GM23248 (cell line): ENCODE measurements at regions not wholly inside any gene's neighbourhood (a gene's known extent, or its start where the extent isn't known, plus 50 kb on each side); places are given as distances from the start of the nearest gene placed in this dataset.

Experiments used
- DNase-seq: peaks from one replicate; pipeline ENCODE4 v3.0.0-alpha.2; 2015
- H2AFZ ChIP-seq: fragments of 200-600 bp; sonication (generic); 2 replicates; pipeline ENCODE4 v1.6.1; 2016; ENCODE audit warnings: antibody characterized with exemption
- H3F3A ChIP-seq: fragments of 200-600 bp; sonication (generic); 2 replicates; pipeline ENCODE4 v1.6.1; 2016; ENCODE audit warnings: mild to moderate bottlenecking, antibody characterized with exemption, mixed run types; ENCODE audit not compliant: insufficient read depth
- H3K27ac ChIP-seq: fragments of 200-600 bp; sonication (generic); 2 replicates; pipeline ENCODE4 v1.5.1; 2016; ENCODE audit warnings: mild to moderate bottlenecking
- H3K27me3 ChIP-seq: fragments of 200-600 bp; sonication (generic); replicated peaks from 2 replicates; pipeline ENCODE4 v1.6.1; 2016; ENCODE audit warnings: mild to moderate bottlenecking; ENCODE audit not compliant: insufficient read depth
- H3K36me3 ChIP-seq: fragments of 200-600 bp; sonication (generic); 2 replicates; pipeline ENCODE4 v1.6.1; 2016; ENCODE audit warnings: low read depth, mild to moderate bottlenecking
- H3K4me1 ChIP-seq: fragments of 200-600 bp; sonication (generic); 2 replicates; pipeline ENCODE4 v1.6.1; 2016; ENCODE audit warnings: mild to moderate bottlenecking; ENCODE audit not compliant: insufficient read depth
- H3K4me2 ChIP-seq: fragments of 200-600 bp; sonication (generic); one replicate; pipeline ENCODE4 v1.6.1; 2016; ENCODE audit warnings: mild to moderate bottlenecking; ENCODE audit not compliant: unreplicated experiment
- H3K4me3 ChIP-seq: fragments of 200-600 bp; sonication (generic); 2 replicates; pipeline ENCODE4 v1.5.1; 2016; ENCODE audit warnings: mild to moderate bottlenecking
- H3K79me2 ChIP-seq: fragments of 200-600 bp; sonication (generic); 2 replicates; pipeline ENCODE4 v1.6.1; 2016; ENCODE audit warnings: mild to moderate bottlenecking; ENCODE audit not compliant: insufficient read depth
- H3K9ac ChIP-seq: fragments of 200-600 bp; sonication (generic); 2 replicates; pipeline ENCODE4 v1.6.1; 2016; ENCODE audit warnings: mild to moderate bottlenecking
- H3K9me2 ChIP-seq: fragments of 200-600 bp; sonication (generic); 2 replicates; pipeline ENCODE4 v1.6.1; 2016; ENCODE audit warnings: mixed run types, mild to moderate bottlenecking, moderate library complexity; ENCODE audit not compliant: insufficient read depth
- H3K9me3 ChIP-seq: fragments of 200-600 bp; sonication (generic); one replicate; pipeline ENCODE4 v1.6.1; 2017; ENCODE audit warnings: low read depth
- H4K20me1 ChIP-seq: fragments of 200-600 bp; sonication (generic); 2 replicates; pipeline ENCODE4 v1.6.0; 2016; ENCODE audit not compliant: insufficient read depth
- EZH2 ChIP-seq: fragments of 200-600 bp; sonication (generic); IDR thresholded peaks from 2 replicates; pipeline ENCODE4 v1.6.1; 2018; ENCODE audit warnings: antibody characterized with exemption, mild to moderate bottlenecking; ENCODE audit not compliant: insufficient read depth, poor library complexity, severe bottlenecking
- EZH2phosphoT487 ChIP-seq: fragments of 200-600 bp; sonication (generic); IDR thresholded peaks from 2 replicates; pipeline ENCODE4 v1.6.1; 2018; ENCODE audit warnings: antibody characterized with exemption, moderate library complexity, mild to moderate bottlenecking, low read depth; ENCODE audit not compliant: insufficient read depth
- WGBS, 2 experiments: methylation state at CpG; one replicate each; pipeline ENCODE4 v1.1.6; 2015 to 2017; ENCODE audit warnings: low lambda C conversion rate in 2 of 2, low coverage in 1 of 2; ENCODE audit errors: missing lambda C conversion rate in 2 of 2; 5-methylcytosine and 5-hydroxymethylcytosine counted together
- in situ Hi-C: fragments of 300-500 bp; cut with MboI; formaldehyde crosslinking; loops from 2 replicates; pipeline ENCODE4 v1.15.0; 2020

- no peak overlapping the region for H3K27ac ChIP-seq
- peak; percentile 32 for DNase-seq
Observed at GRCh38 chr14:29262979-29263378, 496.4 kb downstream of the FOXG1 start.

GRCh38 chr14:29264865-29265264 lies 498.3 kb downstream of the FOXG1 start:
- Histone ChIP-seq H3K4me1 (peaks cover 16% of the 10 kb centered on the region), H3K36me3 (no peaks in the 10 kb centered on the region), H3K27ac (no peak overlapping the region), H3K4me3 (no peak overlapping the region), H3K9me2 (no peaks in the 10 kb centered on the region), H2AFZ (no peak overlapping the region), H3K9me3 (no peaks in the 10 kb centered on the region), H3K27me3 (no peaks in the 10 kb centered on the region), H3F3A (no peaks in the 10 kb centered on the region), H3K4me2 (no peak overlapping the region), H4K20me1 (no peaks in the 10 kb centered on the region), H3K79me2 (no peaks in the 10 kb centered on the region), H3K9ac (no peak overlapping the region)
- DNase-seq = peak; percentile 22
- in situ Hi-C loops = no loop called here
- WGBS, 2 experiments = 51 to 67% methylated on average over 4 of the region's 4 CpGs
- TF ChIP-seq EZH2 (no peak), EZH2phosphoT487 (no peak)

More at GRCh38 chr14:29262979-29263378, 496.4 kb downstream of the FOXG1 start:
- H3K9me2 ChIP-seq = no peaks in the 10 kb centered on the region
- peaks cover 16% of the 10 kb centered on the region for H3K4me1 ChIP-seq
- no peaks in the 10 kb centered on the region for H4K20me1 ChIP-seq
- no peaks in the 10 kb centered on the region for H3K36me3 ChIP-seq
- no peak overlapping the region for H2AFZ ChIP-seq
- in situ Hi-C loops = no loop called here
- no peaks in the 10 kb centered on the region for H3F3A ChIP-seq
- no peaks in the 10 kb centered on the region for H3K27me3 ChIP-seq
- no peak overlapping the region for H3K4me3 ChIP-seq
- WGBS, 2 experiments = 23 to 24% methylated on average over 1 of the region's 1 CpG
- no peak for TF ChIP-seq EZH2phosphoT487
- peak overlapping the region; percentile 62 for H3K4me2 ChIP-seq
- H3K9me3 ChIP-seq = no peaks in the 10 kb centered on the region
- H3K9ac ChIP-seq = no peak overlapping the region
- H3K79me2 ChIP-seq = no peaks in the 10 kb centered on the region

DNA sequence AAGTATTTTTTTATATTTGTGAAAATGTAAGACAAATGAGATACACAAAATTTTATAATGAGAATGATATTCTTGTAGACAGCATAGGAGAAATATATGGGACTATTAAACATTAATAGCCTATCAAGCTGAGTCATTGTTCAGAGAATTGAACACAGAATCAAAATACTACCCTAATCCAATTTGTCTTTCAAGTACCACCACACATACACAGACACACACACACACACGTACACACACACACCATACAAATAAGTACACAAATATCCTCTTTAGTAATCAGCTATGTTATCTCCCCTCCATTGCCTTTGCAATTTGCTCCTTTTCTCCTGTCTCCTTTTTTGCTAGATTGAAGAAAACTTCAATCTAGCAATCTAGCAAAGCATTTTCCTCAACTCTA lies 499.3 kb downstream of the FOXG1 start:
- in situ Hi-C loops = no loop called here
- Histone ChIP-seq H3K9ac (no peak overlapping the region), H3K9me2 (no peaks in the 10 kb centered on the region), H3K4me1 (peaks cover 16% of the 10 kb centered on the region), H3K4me3 (no peak overlapping the region), H3K36me3 (no peaks in the 10 kb centered on the region), H3K27me3 (no peaks in the 10 kb centered on the region), H4K20me1 (no peaks in the 10 kb centered on the region), H3K9me3 (no peaks in the 10 kb centered on the region), H3F3A (no peaks in the 10 kb centered on the region), H3K4me2 (no peak overlapping the region), H2AFZ (no peak overlapping the region), H3K27ac (no peak overlapping the region), H3K79me2 (no peaks in the 10 kb centered on the region)
- 60 to 70% methylated on average over 1 of the region's 1 CpG for WGBS, 2 experiments
- TF ChIP-seq EZH2 = no peak
- DNase-seq = no peak

GRCh38 chr14:29271669-29272068 lies 505.1 kb downstream of the FOXG1 start:
- in situ Hi-C loops = no loop called here
- H3K4me3 ChIP-seq = no peak overlapping the region
- H3K9ac ChIP-seq = no peak overlapping the region
- H3K79me2 ChIP-seq = no peaks in the 10 kb centered on the region
- H3K36me3 ChIP-seq = no peaks in the 10 kb centered on the region
- DNase-seq = no peak
- no peak overlapping the region for H3K27ac ChIP-seq
- no peaks in the 10 kb centered on the region for H3K27me3 ChIP-seq
- no peaks in the 10 kb centered on the region for H3K4me1 ChIP-seq
- no peaks in the 10 kb centered on the region for H4K20me1 ChIP-seq
- no peaks in the 10 kb centered on the region for H3F3A ChIP-seq
- H3K9me2 ChIP-seq = no peaks in the 10 kb centered on the region
- no peak overlapping the region for H2AFZ ChIP-seq
- H3K9me3 ChIP-seq = no peaks in the 10 kb centered on the region
- no peak overlapping the region for H3K4me2 ChIP-seq
- TF ChIP-seq EZH2 (no peak), EZH2phosphoT487 (no peak)

- in situ Hi-C loops = no loop called here
- WGBS, 2 experiments = 71 to 86% methylated on average over 1 of the region's 1 CpG
Observed at GRCh38 chr14:29273513-29273912, 506.9 kb downstream of the FOXG1 start.

More at GRCh38 chr14:29273513-29273912, 506.9 kb downstream of the FOXG1 start:
- Histone ChIP-seq H3K27me3 (no peaks in the 10 kb centered on the region), H3K27ac (no peak overlapping the region), H2AFZ (no peak overlapping the region), H3K36me3 (no peaks in the 10 kb centered on the region), H3K4me1 (0 out of 2 replicates have a peak, but pooled peaks cover 5% of the 10 kb centered on the region), H3K79me2 (no peaks in the 10 kb centered on the region), H3K9me3 (no peaks in the 10 kb centered on the region), H3K4me3 (no peak overlapping the region), H4K20me1 (no peaks in the 10 kb centered on the region), H3K9me2 (no peaks in the 10 kb centered on the region), H3K9ac (no peak overlapping the region), H3K4me2 (no peak overlapping the region), H3F3A (no peaks in the 10 kb centered on the region)
- TF ChIP-seq EZH2 = no peak
- no peak for TF ChIP-seq EZH2phosphoT487
- DNase-seq = no peak
